IPS-15b (cell line): ENCODE measurements at regions not wholly inside any gene's neighbourhood (a gene's known extent, or its start where the extent isn't known, plus 50 kb on each side); places are given as distances from the start of the nearest gene placed in this dataset.

Source experiments
- H3K27me3 ChIP-seq: one replicate; pipeline ENCODE4 v1.6.1; 2013; ENCODE audit warnings: low read length; ENCODE audit not compliant: control insufficient read depth, insufficient read depth
- H3K36me3 ChIP-seq: one replicate; pipeline ENCODE4 v1.6.1; 2013; ENCODE audit warnings: low read length; ENCODE audit not compliant: control insufficient read depth, insufficient read depth
- H3K4me1 ChIP-seq: one replicate; pipeline ENCODE4 v1.6.1; 2013; ENCODE audit warnings: mild to moderate bottlenecking, low read length; ENCODE audit not compliant: control insufficient read depth, insufficient read depth
- H3K4me3 ChIP-seq: one replicate; pipeline ENCODE4 v1.5.1; 2013; ENCODE audit warnings: low read depth, low read length
- H3K9ac ChIP-seq: one replicate; pipeline ENCODE4 v1.6.1; 2013; ENCODE audit warnings: low read depth, mild to moderate bottlenecking, low read length
- H3K9me3 ChIP-seq: one replicate; pipeline ENCODE4 v1.6.1; 2013; ENCODE audit warnings: mild to moderate bottlenecking, low read length; ENCODE audit not compliant: control insufficient read depth, insufficient read depth

DNA sequence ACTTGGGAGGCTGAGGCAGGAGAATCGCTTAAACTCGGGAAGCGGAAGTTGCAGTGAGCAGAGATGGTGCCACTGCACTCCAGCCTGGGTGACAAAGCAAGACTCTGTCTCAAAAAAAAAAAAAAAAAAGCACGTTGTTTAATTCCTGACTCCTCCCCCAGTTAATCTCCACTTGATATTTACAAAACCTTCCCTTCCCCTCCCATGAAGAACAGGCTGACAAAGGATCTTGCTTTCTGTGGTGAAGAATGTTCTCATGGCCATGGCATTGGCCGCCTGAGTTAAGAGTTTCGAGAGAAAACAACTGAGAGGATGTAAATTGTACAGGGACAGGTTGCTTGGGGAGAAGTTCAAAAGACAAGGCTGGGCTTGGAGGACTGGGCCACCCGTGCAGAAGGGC is 168.2 kb upstream of the BCOR start:
- Histone ChIP-seq H3K4me1 (peaks cover 3% of the 10 kb centered on the region), H3K36me3 (no peaks in the 10 kb centered on the region), H3K4me3 (no peak overlapping the region), H3K9ac (no peak overlapping the region), H3K9me3 (no peaks in the 10 kb centered on the region), H3K27me3 (peaks cover 18% of the 10 kb centered on the region)

DNA sequence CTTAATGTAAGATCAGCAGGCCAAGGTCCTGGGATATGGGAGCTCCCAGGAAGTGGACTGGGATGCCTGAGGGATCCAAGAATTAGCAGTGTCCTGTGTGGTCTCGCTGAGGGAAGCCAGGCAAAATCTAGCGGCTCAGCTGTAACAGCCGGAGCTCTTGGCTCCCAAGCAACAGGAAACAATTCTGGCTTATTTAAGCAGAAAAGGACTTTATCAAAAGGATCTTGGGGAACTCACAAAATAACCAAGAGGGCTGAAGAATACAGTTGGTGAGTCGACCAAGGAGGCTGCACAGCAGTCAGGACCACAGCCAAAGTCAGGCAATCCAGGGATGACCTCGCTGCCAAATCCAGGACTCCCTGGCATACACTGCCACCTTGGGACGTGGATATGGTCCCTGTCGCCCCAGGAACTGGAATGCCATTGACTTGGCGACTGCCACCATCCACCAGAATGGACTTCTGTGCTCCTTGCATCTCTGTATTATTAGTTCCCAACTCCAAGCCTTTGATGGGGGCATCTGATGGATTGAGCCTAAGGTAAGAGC is 165.3 kb upstream of the BCOR start:
- Histone ChIP-seq H3K36me3 (no peaks in the 10 kb centered on the region), H3K4me1 (peaks cover 3% of the 10 kb centered on the region), H3K27me3 (peaks cover 18% of the 10 kb centered on the region), H3K4me3 (no peak overlapping the region), H3K9ac (no peak overlapping the region), H3K9me3 (no peaks in the 10 kb centered on the region)

DNA sequence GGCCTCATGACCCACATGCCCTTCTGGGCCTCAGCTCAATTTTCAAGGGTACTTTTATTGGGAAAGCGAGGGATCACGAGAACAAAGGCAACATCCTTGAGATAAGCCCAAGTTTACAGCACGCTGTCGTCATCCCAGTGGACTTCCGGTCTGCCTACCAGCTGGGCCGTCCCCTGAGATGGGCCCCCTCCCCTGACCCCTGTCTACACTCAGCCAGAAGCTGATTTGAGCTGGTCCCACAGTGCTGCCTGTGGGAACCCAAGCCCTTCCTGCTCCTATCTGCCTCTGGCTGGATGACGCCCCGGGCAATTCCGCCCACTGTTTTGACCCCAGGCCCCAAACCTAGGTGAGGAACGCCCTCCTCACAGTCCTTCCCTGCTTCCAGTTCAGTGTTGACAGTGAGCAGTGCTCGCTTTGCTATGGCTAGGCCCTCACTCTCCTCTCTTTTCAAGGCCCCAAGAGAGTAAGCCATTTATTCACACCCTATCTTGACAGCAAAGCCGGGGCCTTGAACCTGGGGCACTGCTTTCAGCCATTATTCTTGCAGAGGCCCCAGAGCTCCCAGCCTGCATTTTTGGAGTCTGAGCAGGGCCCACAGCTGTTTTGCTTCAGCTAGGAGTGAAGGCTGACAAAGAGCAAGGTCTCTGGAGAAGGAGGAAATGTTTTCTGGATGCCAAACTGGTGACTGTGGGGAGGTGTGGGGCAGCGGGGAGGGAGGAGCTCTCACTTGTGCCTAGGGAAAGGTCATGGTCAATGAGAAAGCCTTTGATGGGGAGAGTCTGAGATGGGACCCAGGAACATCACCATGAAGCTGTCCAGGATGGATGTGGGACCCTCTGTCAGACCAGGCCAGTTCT is 164.6 kb upstream of the BCOR start:
- Histone ChIP-seq H3K36me3 (no peaks in the 10 kb centered on the region), H3K9me3 (no peaks in the 10 kb centered on the region), H3K4me1 (peaks cover 3% of the 10 kb centered on the region), H3K9ac (no peak overlapping the region), H3K27me3 (peaks cover 11% of the 10 kb centered on the region), H3K4me3 (no peak overlapping the region)

DNA sequence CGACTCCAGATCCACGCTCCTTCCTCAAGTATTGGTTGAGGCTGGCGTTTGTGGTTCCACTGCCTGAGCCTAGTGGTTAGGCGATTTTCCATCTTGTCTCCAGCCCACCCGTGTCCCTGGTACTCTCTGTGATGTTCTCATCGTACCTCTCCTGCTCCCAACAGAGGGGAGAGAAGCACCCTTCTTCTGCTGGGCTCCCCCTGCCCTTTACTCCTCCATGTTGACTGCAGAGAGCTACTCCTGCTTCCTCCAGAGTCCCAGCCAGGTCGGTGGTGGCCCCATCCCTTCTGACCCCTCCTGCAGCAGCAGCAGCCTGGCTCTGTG is 164.0 kb upstream of the BCOR start:
- no peaks in the 10 kb centered on the region for H3K9me3 ChIP-seq
- no peak overlapping the region for H3K9ac ChIP-seq
- H3K4me3 ChIP-seq: no peak overlapping the region
- peaks cover 11% of the 10 kb centered on the region for H3K27me3 ChIP-seq
- no peaks in the 10 kb centered on the region for H3K36me3 ChIP-seq
- H3K4me1 ChIP-seq: peaks cover 3% of the 10 kb centered on the region

- no peaks in the 10 kb centered on the region for H3K9me3 ChIP-seq
- no peak overlapping the region for H3K4me3 ChIP-seq
- H3K4me1 ChIP-seq: no peaks in the 10 kb centered on the region
- H3K36me3 ChIP-seq: no peaks in the 10 kb centered on the region
- H3K27me3 ChIP-seq: peaks cover 5% of the 10 kb centered on the region
- no peak overlapping the region for H3K9ac ChIP-seq
Observed at GRCh38 chrX:40260146-40260747, 162.5 kb upstream of the BCOR start.

GRCh38 chrX:40258909-40259308 is 161.2 kb upstream of the BCOR start:
- no peaks in the 10 kb centered on the region for H3K36me3 ChIP-seq
- no peak overlapping the region for H3K4me3 ChIP-seq
- no peaks in the 10 kb centered on the region for H3K9me3 ChIP-seq
- no peak overlapping the region for H3K9ac ChIP-seq
- no peaks in the 10 kb centered on the region for H3K4me1 ChIP-seq
- peaks cover 3% of the 10 kb centered on the region for H3K27me3 ChIP-seq

- no peak overlapping the region for H3K4me3 ChIP-seq
- H3K9ac ChIP-seq: no peak overlapping the region
- peaks cover 3% of the 10 kb centered on the region for H3K4me1 ChIP-seq
- H3K27me3 ChIP-seq: no peaks in the 10 kb centered on the region
- no peaks in the 10 kb centered on the region for H3K9me3 ChIP-seq
- H3K36me3 ChIP-seq: no peaks in the 10 kb centered on the region
Observed at GRCh38 chrX:40253771-40254170, 156.0 kb upstream of the BCOR start.

GRCh38 chrX:40249582-40249981 is 151.8 kb upstream of the BCOR start:
- Histone ChIP-seq H3K9ac (no peak overlapping the region), H3K4me3 (no peak overlapping the region), H3K9me3 (no peaks in the 10 kb centered on the region), H3K36me3 (no peaks in the 10 kb centered on the region), H3K27me3 (no peaks in the 10 kb centered on the region), H3K4me1 (peaks cover 10% of the 10 kb centered on the region)

DNA sequence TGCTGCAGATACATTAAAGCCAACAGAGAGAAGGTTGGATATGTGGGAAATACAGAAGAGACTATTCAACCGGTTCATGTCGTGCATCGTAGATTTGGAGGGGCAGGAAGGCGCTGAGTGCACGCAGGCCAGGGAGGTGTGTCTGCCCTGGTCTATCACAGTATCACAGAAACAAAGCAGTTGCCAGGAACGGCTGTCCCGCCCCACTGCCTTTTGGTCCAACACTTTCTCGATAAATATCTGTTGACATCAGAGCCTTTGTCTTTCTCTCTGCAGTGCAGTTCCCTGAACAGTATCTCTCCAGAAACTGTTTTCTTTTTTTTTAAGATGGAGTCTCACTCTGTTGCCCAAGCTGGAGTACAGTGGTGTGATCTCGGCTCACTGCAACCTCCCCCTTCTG is 151.1 kb upstream of the BCOR start:
- H3K36me3 ChIP-seq: no peaks in the 10 kb centered on the region
- no peaks in the 10 kb centered on the region for H3K9me3 ChIP-seq
- no peaks in the 10 kb centered on the region for H3K27me3 ChIP-seq
- H3K4me3 ChIP-seq: no peak overlapping the region
- H3K9ac ChIP-seq: no peak overlapping the region
- peaks cover 10% of the 10 kb centered on the region for H3K4me1 ChIP-seq

DNA sequence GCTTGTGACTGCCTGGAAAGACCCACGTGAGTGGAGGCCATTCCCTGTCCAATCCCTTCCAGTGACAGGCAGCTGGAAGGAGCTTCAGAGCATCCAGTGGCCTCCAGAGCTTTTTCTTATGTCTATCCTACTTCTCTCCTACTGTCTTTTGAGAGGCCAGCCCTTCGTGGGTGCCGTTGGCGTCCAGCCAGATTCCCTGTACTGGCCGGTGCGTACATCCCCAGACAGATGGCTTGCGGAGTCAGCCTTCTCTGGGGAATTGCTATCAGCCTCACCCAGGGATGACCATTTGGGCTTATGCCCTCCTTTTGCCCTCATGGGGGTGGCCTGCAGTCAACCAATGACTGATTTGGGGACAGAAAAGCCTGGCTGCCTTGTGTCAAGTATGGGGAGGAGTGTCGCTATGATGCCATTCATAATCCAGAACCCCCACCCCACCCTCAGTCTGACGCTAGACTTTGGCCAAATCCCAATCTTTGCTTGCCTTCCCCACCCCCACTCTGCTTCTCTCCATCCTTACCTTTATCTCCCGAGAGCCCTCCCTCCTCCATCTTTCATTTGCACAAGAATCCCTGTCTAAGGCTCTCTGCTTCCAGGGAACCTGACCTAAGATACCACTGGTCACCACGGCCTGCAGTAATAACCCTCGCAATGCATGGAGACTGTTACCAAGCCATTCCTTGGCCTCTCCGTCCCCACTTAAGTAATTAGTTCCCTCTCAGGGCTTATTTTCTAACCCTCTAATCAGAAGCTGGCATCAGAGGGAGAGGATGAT is 150.3 kb upstream of the BCOR start:
- Histone ChIP-seq H3K36me3 (no peaks in the 10 kb centered on the region), H3K4me1 (peaks cover 10% of the 10 kb centered on the region), H3K9me3 (no peaks in the 10 kb centered on the region), H3K9ac (no peak overlapping the region), H3K4me3 (no peak overlapping the region), H3K27me3 (peaks cover 1% of the 10 kb centered on the region)

DNA sequence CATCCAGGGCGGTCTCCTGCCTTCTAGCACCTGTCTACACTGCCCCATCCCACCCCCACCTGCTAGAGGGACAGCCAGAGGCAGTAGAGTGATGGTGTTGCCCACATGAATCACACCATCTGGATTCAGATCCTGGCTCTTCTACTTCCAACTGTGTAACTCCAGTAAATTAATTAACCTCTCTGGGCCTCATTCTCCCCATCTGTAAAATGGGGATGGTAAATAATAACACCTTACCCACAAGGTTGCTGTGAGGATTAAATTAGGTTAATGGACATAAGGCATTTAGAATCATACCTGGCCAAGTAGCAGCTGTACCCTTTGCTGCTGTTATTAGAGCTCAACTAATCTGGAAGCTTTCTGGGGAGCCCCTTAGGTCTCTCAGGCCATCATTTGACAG is 149.6 kb upstream of the BCOR start:
- Histone ChIP-seq H3K9ac (no peak overlapping the region), H3K36me3 (no peaks in the 10 kb centered on the region), H3K9me3 (no peaks in the 10 kb centered on the region), H3K4me3 (no peak overlapping the region), H3K4me1 (peaks cover 10% of the 10 kb centered on the region), H3K27me3 (peaks cover 2% of the 10 kb centered on the region)
